Upper lobe of right lung (tissue), 1 donor: ENCODE measurements at regions not wholly inside any gene's neighbourhood (a gene's known extent, or its start where the extent isn't known, plus 50 kb on each side); places are given as distances from the start of the nearest gene placed in this dataset.

Source experiments
- ATAC-seq: fragments of 200-7000 bp; cut with Tn5 transposase; one replicate; pipeline ENCODE4 v1.9.1; 2020; ENCODE audit warnings: mild to moderate bottlenecking, moderate library complexity
- DNase-seq: peaks from one replicate; pipeline ENCODE4 v3.0.0-alpha.2; 2020
- H3K27ac ChIP-seq: fragments of 200-600 bp; one replicate; pipeline ENCODE4 v1.8.0; 2022
- H3K27me3 ChIP-seq: fragments of 200-600 bp; one replicate; pipeline ENCODE4 v1.8.0; 2022; ENCODE audit warnings: mild to moderate bottlenecking
- H3K36me3 ChIP-seq: fragments of 200-600 bp; one replicate; pipeline ENCODE4 v1.8.0; 2022
- H3K4me1 ChIP-seq: fragments of 200-600 bp; one replicate; pipeline ENCODE4 v1.8.0; 2022
- H3K4me3 ChIP-seq: fragments of 200-600 bp; one replicate; pipeline ENCODE4 v1.8.0; 2022; ENCODE audit warnings: mild to moderate bottlenecking
- H3K9me3 ChIP-seq: fragments of 200-600 bp; one replicate; pipeline ENCODE4 v1.8.0; 2022
- intact Hi-C: fragments of 100-400 bp; cut with DNase I; formaldehyde crosslinking; loops from one replicate; pipeline ENCODE4 v1.11.0; 2022
- TF ChIP-seq, protein P1 (sequence below): fragments of 200-600 bp; IDR thresholded peaks from one replicate; pipeline ENCODE4 v1.8.0; 2022; ENCODE audit warnings: antibody characterized with exemption
- donor health status: DM: no; HTN: yes; CAD: no; lungs with severe emphysema.

DNA sequence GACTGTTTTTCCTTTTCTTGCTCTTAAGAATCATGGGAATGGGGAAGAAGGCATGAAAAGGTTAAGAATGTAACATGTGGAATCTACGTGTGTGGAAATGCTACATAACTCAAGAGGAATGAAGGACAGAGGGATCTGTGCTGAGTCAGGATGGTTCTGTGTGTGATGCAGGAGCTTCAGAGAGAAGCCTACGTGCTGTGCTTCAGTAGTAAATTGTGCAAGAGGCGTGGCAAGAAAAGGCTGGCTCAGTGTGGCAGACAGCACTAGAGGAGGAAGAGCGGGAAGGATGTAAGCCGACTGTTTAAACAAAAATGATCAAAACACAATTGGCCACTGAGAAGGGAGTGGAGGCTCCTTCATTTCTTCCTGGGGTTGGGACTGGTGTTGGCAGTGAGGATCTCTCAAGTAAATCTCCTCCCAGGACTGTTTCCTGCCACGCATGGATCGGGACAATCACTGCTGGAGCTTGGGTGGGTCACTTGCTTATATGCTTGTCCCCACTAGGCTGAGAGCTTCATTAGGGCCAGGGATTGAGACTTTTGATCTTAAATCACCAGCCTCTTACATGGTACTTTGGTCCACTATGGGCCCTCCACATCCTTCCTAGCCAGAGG lies 59.4 kb upstream of the BASP1 start:
- H3K27ac ChIP-seq, result no peak overlapping the region
- ATAC-seq (peak; percentile 66), DNase-seq (no peak)
- H3K4me3 ChIP-seq, result no peak overlapping the region
- no peaks in the 10 kb centered on the region for H3K4me1 ChIP-seq
- TF ChIP-seq, protein P1, sequence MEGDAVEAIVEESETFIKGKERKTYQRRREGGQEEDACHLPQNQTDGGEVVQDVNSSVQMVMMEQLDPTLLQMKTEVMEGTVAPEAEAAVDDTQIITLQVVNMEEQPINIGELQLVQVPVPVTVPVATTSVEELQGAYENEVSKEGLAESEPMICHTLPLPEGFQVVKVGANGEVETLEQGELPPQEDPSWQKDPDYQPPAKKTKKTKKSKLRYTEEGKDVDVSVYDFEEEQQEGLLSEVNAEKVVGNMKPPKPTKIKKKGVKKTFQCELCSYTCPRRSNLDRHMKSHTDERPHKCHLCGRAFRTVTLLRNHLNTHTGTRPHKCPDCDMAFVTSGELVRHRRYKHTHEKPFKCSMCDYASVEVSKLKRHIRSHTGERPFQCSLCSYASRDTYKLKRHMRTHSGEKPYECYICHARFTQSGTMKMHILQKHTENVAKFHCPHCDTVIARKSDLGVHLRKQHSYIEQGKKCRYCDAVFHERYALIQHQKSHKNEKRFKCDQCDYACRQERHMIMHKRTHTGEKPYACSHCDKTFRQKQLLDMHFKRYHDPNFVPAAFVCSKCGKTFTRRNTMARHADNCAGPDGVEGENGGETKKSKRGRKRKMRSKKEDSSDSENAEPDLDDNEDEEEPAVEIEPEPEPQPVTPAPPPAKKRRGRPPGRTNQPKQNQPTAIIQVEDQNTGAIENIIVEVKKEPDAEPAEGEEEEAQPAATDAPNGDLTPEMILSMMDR, result no peak
- H3K9me3 ChIP-seq, result no peaks in the 10 kb centered on the region
- H3K27me3 ChIP-seq, result no peaks in the 10 kb centered on the region
- intact Hi-C loops, result no loop called here
- H3K36me3 ChIP-seq, result no peaks in the 10 kb centered on the region

- Histone ChIP-seq H3K4me3 (no peak overlapping the region), H3K27me3 (no peaks in the 10 kb centered on the region), H3K9me3 (no peaks in the 10 kb centered on the region), H3K36me3 (no peaks in the 10 kb centered on the region), H3K4me1 (no peaks in the 10 kb centered on the region), H3K27ac (no peak overlapping the region)
- TF ChIP-seq, protein P1, result no peak
- intact Hi-C loops, result no loop called here
- ATAC-seq (no peak), DNase-seq (no peak)
Measured at GRCh38 chr5:17160756-17161040, 56.7 kb upstream of the BASP1 start.

GRCh38 chr5:17161662-17162061 lies 55.8 kb upstream of the BASP1 start:
- ATAC-seq (no peak), DNase-seq (no peak)
- Histone ChIP-seq H3K4me1 (no peaks in the 10 kb centered on the region), H3K27me3 (no peaks in the 10 kb centered on the region), H3K36me3 (no peaks in the 10 kb centered on the region), H3K27ac (no peak overlapping the region), H3K9me3 (no peaks in the 10 kb centered on the region), H3K4me3 (no peak overlapping the region)
- TF ChIP-seq, protein P1, result no peak
- intact Hi-C loops, result no loop called here

DNA sequence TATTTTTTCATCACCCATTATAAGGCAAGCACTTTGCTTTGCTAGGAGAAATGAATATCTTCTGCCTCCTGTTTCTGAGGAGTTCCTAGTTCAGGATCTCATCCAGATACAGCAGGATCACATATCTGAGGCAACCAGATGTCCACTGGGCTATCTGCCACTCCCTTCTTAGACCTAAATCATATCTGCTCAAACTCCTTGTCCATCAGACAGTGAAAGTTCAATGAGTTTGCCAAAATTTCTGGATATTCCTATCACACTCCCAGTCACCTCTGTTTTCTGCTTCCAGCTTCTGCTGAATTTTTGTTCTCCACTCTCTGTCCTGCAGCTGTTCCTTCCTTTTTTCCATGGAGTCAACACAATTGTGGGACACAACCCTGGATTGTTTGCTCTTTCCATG lies 54.2 kb upstream of the BASP1 start:
- H3K27me3 ChIP-seq, result no peaks in the 10 kb centered on the region
- ATAC-seq, result no peak
- DNase-seq, result no peak
- H3K27ac ChIP-seq, result no peak overlapping the region
- intact Hi-C loops, result no loop called here
- no peaks in the 10 kb centered on the region for H3K4me1 ChIP-seq
- TF ChIP-seq, protein P1, result no peak
- H3K4me3 ChIP-seq, result no peak overlapping the region
- no peaks in the 10 kb centered on the region for H3K36me3 ChIP-seq
- no peaks in the 10 kb centered on the region for H3K9me3 ChIP-seq

DNA sequence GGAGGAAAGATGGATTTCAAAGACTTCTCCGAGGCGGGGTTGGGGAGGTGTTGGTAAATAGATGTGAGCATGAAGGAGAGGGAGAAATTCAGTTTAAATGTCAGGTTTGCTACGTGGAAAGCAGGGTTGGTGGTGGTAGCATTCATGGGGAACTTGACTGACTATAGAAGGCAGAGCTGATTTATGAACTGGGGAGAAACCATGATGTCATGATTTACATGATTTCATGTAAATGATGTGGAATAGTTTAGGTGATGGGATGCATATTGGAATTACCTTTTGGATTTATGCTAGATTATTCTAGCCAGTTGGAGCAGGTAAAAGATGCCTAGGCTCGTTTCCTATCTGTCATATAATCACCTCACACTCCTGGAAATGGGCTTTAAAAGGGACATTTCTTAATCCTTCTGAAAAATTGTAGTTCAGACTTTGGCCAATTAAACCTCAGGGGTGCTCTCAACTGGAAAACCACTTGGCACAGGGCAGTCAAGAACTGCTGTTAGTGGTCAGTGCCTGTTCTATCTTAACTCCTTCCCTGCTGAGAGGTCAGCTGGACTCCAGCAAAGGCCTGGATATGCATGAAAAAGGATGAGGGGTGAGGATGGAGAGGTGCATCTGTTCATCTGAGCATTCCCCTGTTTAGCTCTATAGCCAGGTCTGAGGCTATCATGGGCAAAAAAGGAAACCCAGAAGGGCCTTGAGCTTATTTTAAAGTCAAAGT lies 50.1 kb upstream of the BASP1 start:
- intact Hi-C loops, result no loop called here

More for the DNA sequence above, 50.1 kb upstream of the BASP1 start:
- DNase-seq (no peak), ATAC-seq (no peak)
- no peak overlapping the region for H3K4me3 ChIP-seq
- TF ChIP-seq, protein P1, result no peak
- no peaks in the 10 kb centered on the region for H3K36me3 ChIP-seq
- H3K27me3 ChIP-seq, result no peaks in the 10 kb centered on the region
- H3K27ac ChIP-seq, result no peak overlapping the region
- peaks cover 21% of the 10 kb centered on the region for H3K4me1 ChIP-seq
- no peaks in the 10 kb centered on the region for H3K9me3 ChIP-seq
